ENCODE measurements at regions not wholly inside any gene's neighbourhood (a gene's known extent, or its start where the extent isn't known, plus 50 kb on each side); places are given as distances from the start of the nearest gene placed in this dataset.

- TF ChIP-seq CTCF (IDR thresholded peaks at IDR 0.05), result no peak
- TF ChIP-seq POLR2A (IDR thresholded peaks at IDR 0.05), result no peak
Measured at GRCh38 chr9:111161015-111161415, 122.7 kb upstream of the LPAR1 start.

All from uterus (tissue), 2 donors.